ENCODE measurements at regions not wholly inside any gene's neighbourhood (a gene's known extent, or its start where the extent isn't known, plus 50 kb on each side); places are given as distances from the start of the nearest gene placed in this dataset.

DNA sequence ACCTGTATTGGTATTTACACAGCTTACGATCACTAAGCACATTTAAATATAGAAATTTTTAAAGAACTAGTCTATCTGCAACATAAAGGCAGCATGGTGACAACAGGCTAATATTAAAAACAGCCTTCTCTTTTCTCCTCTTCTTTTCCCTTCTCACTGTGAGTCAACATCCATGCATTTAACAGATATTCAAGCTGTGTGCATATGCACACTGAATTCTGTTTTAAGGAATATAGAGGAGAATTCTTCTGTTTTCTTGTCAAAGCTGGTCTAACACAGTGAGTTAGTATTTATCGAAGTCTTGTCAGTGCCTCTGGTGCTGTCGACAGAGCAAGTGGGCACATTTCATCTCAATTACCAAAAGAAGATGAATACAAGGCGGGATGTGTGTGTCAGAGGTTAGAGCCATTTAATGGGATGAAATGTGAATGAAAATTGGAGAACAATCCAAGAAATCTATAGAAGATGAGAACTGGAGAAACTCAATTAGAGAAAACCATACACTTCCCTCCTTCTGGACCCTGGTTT, 282.3 kb downstream of the FAT3 start:
- H3K79me2 ChIP-seq (ENCODE audit: insufficient read depth, low read length): no peaks in the 10 kb centered on the region
- no peaks in the 10 kb centered on the region for H3K9me3 ChIP-seq (ENCODE audit: insufficient read depth, low read length)
- no peaks in the 10 kb centered on the region for H3K36me3 ChIP-seq (ENCODE audit: low read length)
- H3K9ac ChIP-seq (ENCODE audit: low read length): no peak overlapping the region
- no peaks in the 10 kb centered on the region for H4K20me1 ChIP-seq (ENCODE audit: low read depth, low read length)
- H3K4me2 ChIP-seq (ENCODE audit: low read depth, low read length, poor library complexity, severe bottlenecking): no peak overlapping the region
- no peaks in the 10 kb centered on the region for H3F3A ChIP-seq (ENCODE audit: insufficient read depth)
- no peak overlapping the region for H3K4me3 ChIP-seq (ENCODE audit: insufficient read depth, low read length, poor library complexity, severe bottlenecking)
- no peaks in the 10 kb centered on the region for H3K9me2 ChIP-seq (replicated peaks; ENCODE audit: insufficient read depth, low read length)
- no peak overlapping the region for H2AFZ ChIP-seq (ENCODE audit: low read depth, low read length, severe bottlenecking)
- no peak overlapping the region for H3K27ac ChIP-seq (ENCODE audit: low read depth, low read length)
- TF ChIP-seq, protein P1, sequence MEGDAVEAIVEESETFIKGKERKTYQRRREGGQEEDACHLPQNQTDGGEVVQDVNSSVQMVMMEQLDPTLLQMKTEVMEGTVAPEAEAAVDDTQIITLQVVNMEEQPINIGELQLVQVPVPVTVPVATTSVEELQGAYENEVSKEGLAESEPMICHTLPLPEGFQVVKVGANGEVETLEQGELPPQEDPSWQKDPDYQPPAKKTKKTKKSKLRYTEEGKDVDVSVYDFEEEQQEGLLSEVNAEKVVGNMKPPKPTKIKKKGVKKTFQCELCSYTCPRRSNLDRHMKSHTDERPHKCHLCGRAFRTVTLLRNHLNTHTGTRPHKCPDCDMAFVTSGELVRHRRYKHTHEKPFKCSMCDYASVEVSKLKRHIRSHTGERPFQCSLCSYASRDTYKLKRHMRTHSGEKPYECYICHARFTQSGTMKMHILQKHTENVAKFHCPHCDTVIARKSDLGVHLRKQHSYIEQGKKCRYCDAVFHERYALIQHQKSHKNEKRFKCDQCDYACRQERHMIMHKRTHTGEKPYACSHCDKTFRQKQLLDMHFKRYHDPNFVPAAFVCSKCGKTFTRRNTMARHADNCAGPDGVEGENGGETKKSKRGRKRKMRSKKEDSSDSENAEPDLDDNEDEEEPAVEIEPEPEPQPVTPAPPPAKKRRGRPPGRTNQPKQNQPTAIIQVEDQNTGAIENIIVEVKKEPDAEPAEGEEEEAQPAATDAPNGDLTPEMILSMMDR (IDR thresholded peaks at IDR 0.05; ENCODE audit: insufficient read depth, low read length, poor library complexity, severe bottlenecking): no peak
- no peak for TF ChIP-seq EZH2phosphoT487 (conservative IDR thresholded peaks at IDR 0.05; ENCODE audit: low read length)
- no peaks in the 10 kb centered on the region for H3K27me3 ChIP-seq (ENCODE audit: low read length)

GRCh38 chr11:92510591-92510990, 286.0 kb downstream of the FAT3 start:
- no peak overlapping the region for H3K4me3 ChIP-seq (ENCODE audit: insufficient read depth, low read length, poor library complexity, severe bottlenecking)
- H2AFZ ChIP-seq (ENCODE audit: low read depth, low read length, severe bottlenecking): no peak overlapping the region
- H3K9me2 ChIP-seq (replicated peaks; ENCODE audit: insufficient read depth, low read length): no peaks in the 10 kb centered on the region
- TF ChIP-seq, protein P1 (IDR thresholded peaks at IDR 0.05; ENCODE audit: insufficient read depth, low read length, poor library complexity, severe bottlenecking): no peak
- TF ChIP-seq EZH2phosphoT487 (conservative IDR thresholded peaks at IDR 0.05; ENCODE audit: low read length): no peak
- H3K4me2 ChIP-seq (ENCODE audit: low read depth, low read length, poor library complexity, severe bottlenecking): no peak overlapping the region
- no peaks in the 10 kb centered on the region for H3K79me2 ChIP-seq (ENCODE audit: insufficient read depth, low read length)
- H3K27ac ChIP-seq (ENCODE audit: low read depth, low read length): no peak overlapping the region
- no peak overlapping the region for H3K9ac ChIP-seq (ENCODE audit: low read length)
- H3F3A ChIP-seq (ENCODE audit: insufficient read depth): no peaks in the 10 kb centered on the region
- no peaks in the 10 kb centered on the region for H3K9me3 ChIP-seq (ENCODE audit: insufficient read depth, low read length)
- no peaks in the 10 kb centered on the region for H3K27me3 ChIP-seq (ENCODE audit: low read length)
- no peaks in the 10 kb centered on the region for H3K36me3 ChIP-seq (ENCODE audit: low read length)
- no peaks in the 10 kb centered on the region for H4K20me1 ChIP-seq (ENCODE audit: low read depth, low read length)

DNA sequence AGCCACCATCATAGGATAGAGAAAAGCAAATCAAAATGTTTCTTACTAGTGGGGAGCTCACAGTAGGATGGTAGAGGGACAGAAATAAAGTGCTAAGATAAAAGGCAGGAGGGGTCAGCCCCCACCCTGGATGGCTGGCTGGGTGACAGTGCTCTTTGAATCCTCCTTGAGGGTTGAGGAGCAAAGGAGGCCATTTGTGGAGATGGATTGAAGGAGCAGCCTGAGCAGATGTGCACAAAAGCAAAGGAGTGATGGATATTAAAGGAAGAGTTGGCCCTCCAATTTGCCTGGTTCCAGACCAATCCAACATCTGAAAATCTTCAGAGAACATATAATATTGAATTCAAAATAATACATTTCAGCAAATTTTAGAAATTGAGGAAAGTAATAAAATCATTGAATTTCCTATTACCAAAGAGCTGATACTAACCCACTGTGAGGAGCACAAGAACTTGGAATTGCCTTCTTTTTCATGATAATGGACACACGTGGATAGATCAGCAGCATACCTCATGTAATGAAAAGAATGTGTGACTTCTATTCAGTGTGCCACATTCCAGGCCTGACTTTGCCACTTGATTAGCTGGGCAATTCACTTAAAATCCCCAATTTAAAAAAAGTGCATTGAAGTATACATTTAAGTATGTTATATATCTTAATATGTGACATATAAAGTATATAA, 287.0 kb downstream of the FAT3 start:
- no peaks in the 10 kb centered on the region for H4K20me1 ChIP-seq (ENCODE audit: low read depth, low read length)
- H3K9ac ChIP-seq (ENCODE audit: low read length): no peak overlapping the region
- no peak for TF ChIP-seq EZH2phosphoT487 (conservative IDR thresholded peaks at IDR 0.05; ENCODE audit: low read length)
- TF ChIP-seq, protein P1 (IDR thresholded peaks at IDR 0.05; ENCODE audit: insufficient read depth, low read length, poor library complexity, severe bottlenecking): no peak
- H3K9me2 ChIP-seq (replicated peaks; ENCODE audit: insufficient read depth, low read length): no peaks in the 10 kb centered on the region
- H3K36me3 ChIP-seq (ENCODE audit: low read length): no peaks in the 10 kb centered on the region
- no peak overlapping the region for H3K4me2 ChIP-seq (ENCODE audit: low read depth, low read length, poor library complexity, severe bottlenecking)
- no peak overlapping the region for H2AFZ ChIP-seq (ENCODE audit: low read depth, low read length, severe bottlenecking)
- no peaks in the 10 kb centered on the region for H3F3A ChIP-seq (ENCODE audit: insufficient read depth)
- H3K79me2 ChIP-seq (ENCODE audit: insufficient read depth, low read length): no peaks in the 10 kb centered on the region
- no peaks in the 10 kb centered on the region for H3K27me3 ChIP-seq (ENCODE audit: low read length)
- H3K27ac ChIP-seq (ENCODE audit: low read depth, low read length): no peak overlapping the region
- H3K9me3 ChIP-seq (ENCODE audit: insufficient read depth, low read length): no peaks in the 10 kb centered on the region
- H3K4me3 ChIP-seq (ENCODE audit: insufficient read depth, low read length, poor library complexity, severe bottlenecking): no peak overlapping the region

All from SU-DHL-6 (cell line).